WTC11 (cell line): ENCODE measurements at regions not wholly inside any gene's neighbourhood (a gene's known extent, or its start where the extent isn't known, plus 50 kb on each side); places are given as distances from the start of the nearest gene placed in this dataset.

Experiments used
- ATAC-seq: fragments of 200-7000 bp; cut with Tn5 transposase; 2 replicates; pipeline ENCODE4 v1.10.0; 2021; ENCODE audit warnings: mild to moderate bottlenecking, moderate library complexity
- CTCF ChIA-PET: fragments of 300-600 bp; sonication (Branson Sonifier 250); formaldehyde crosslinking; loops from one replicate; lab custom pipeline; 2021; ENCODE audit warnings: antibody characterized with exemption; lab: Charles Lee
- POLR2A ChIA-PET: fragments of 350-600 bp; sonication (Branson Sonifier 250); formaldehyde crosslinking; loops from one replicate; lab custom pipeline; 2021; ENCODE audit warnings: antibody characterized with exemption; lab: Charles Lee
- DNase-seq: peaks from one replicate; pipeline ENCODE4 v3.0.0; 2021; ENCODE audit warnings: low spot score
- H3K27ac Mint-ChIP-seq: 2 replicates; pipeline ENCODE4 v1.8.0; 2021; ENCODE audit warnings: mixed read lengths
- H3K27me3 Mint-ChIP-seq: 2 replicates; pipeline ENCODE4 v1.8.0; 2021; ENCODE audit warnings: low read depth, mild to moderate bottlenecking, moderate library complexity, mixed read lengths
- H3K36me3 Mint-ChIP-seq: 2 replicates; pipeline ENCODE4 v1.8.0; 2021; ENCODE audit warnings: mixed read lengths
- H3K4me1 Mint-ChIP-seq: 2 replicates; pipeline ENCODE4 v1.8.0; 2022; ENCODE audit warnings: mixed read lengths
- H3K4me3 Mint-ChIP-seq: 2 replicates; pipeline ENCODE4 v1.8.0; 2021; ENCODE audit warnings: mild to moderate bottlenecking, moderate library complexity, mixed read lengths
- H3K9me3 Mint-ChIP-seq: 2 replicates; pipeline ENCODE4 v1.8.0; 2021; ENCODE audit warnings: mixed read lengths
- ATF2 ChIP-seq: sonication (generic); formaldehyde crosslinking; IDR thresholded peaks from 2 replicates; pipeline ENCODE4 v1.8.1; 2022; ENCODE audit warnings: low read depth, missing genetic modification reagents, borderline replicate concordance
- CBFB ChIP-seq: sonication (generic); formaldehyde crosslinking; IDR thresholded peaks from 2 replicates; pipeline ENCODE4 v1.8.1; 2022; ENCODE audit warnings: mild to moderate bottlenecking, low read depth, missing genetic modification reagents
- E2F4 ChIP-seq: sonication (generic); formaldehyde crosslinking; IDR thresholded peaks from 2 replicates; pipeline ENCODE4 v1.8.1; 2022; ENCODE audit warnings: low read depth, mild to moderate bottlenecking, moderate library complexity, missing genetic modification reagents, borderline replicate concordance
- GABPB1 ChIP-seq: sonication (generic); formaldehyde crosslinking; IDR thresholded peaks from 2 replicates; pipeline ENCODE4 v1.8.1; 2023; ENCODE audit warnings: mild to moderate bottlenecking, missing genetic modification reagents
- GTF2I ChIP-seq: fragments of 250-450 bp; sonication (Bioruptor Pico); conservative IDR thresholded peaks from 2 replicates; pipeline ENCODE4 v1.4.0; 2021; ENCODE audit warnings: mild to moderate bottlenecking
- JUN ChIP-seq: sonication (generic); formaldehyde crosslinking; IDR thresholded peaks from 2 replicates; pipeline ENCODE4 v1.8.0; 2023; ENCODE audit warnings: mild to moderate bottlenecking, missing genetic modification reagents
- NR3C1 ChIP-seq: sonication (generic); formaldehyde crosslinking; conservative IDR thresholded peaks from 2 replicates; pipeline ENCODE4 v1.8.1; 2023; ENCODE audit warnings: low read depth, mild to moderate bottlenecking, missing genetic modification reagents
- PRRX2 ChIP-seq: fragments of 250-450 bp; sonication (Bioruptor Pico); IDR thresholded peaks from 2 replicates; pipeline ENCODE4 v1.8.0; 2021; ENCODE audit warnings: mild to moderate bottlenecking
- RELA ChIP-seq: sonication (generic); formaldehyde crosslinking; IDR thresholded peaks from 2 replicates; pipeline ENCODE4 v1.8.1; 2022; ENCODE audit warnings: missing genetic modification reagents, mild to moderate bottlenecking, borderline replicate concordance
- ZBTB21 ChIP-seq: sonication (generic); formaldehyde crosslinking; IDR thresholded peaks from 2 replicates; pipeline ENCODE4 v1.8.1; 2023; ENCODE audit warnings: mild to moderate bottlenecking, missing genetic modification reagents, borderline replicate concordance
- ZNF121 ChIP-seq: sonication (generic); formaldehyde crosslinking; IDR thresholded peaks from 2 replicates; pipeline ENCODE4 v1.8.0; 2023; ENCODE audit warnings: missing genetic modification reagents
- ZNF232 ChIP-seq: sonication (generic); formaldehyde crosslinking; IDR thresholded peaks from 2 replicates; pipeline ENCODE4 v1.8.0; 2022; ENCODE audit warnings: mild to moderate bottlenecking, missing genetic modification reagents
- ZNF317 ChIP-seq: sonication (generic); formaldehyde crosslinking; IDR thresholded peaks from 2 replicates; pipeline ENCODE4 v1.8.1; 2023; ENCODE audit warnings: low read depth, mild to moderate bottlenecking, moderate library complexity, missing genetic modification reagents, borderline replicate concordance
- ZNF416 ChIP-seq: fragments of 250-450 bp; sonication (Bioruptor Pico); IDR thresholded peaks from 2 replicates; pipeline ENCODE4 v1.9.0; 2021; ENCODE audit warnings: mild to moderate bottlenecking, inconsistent platforms
- ZNF671 ChIP-seq: fragments of 250-450 bp; sonication (Bioruptor Pico); IDR thresholded peaks from 2 replicates; pipeline ENCODE4 v1.8.0; 2021; ENCODE audit warnings: mild to moderate bottlenecking
- TF ChIP-seq, protein P1 (sequence below): sonication (generic); formaldehyde crosslinking; IDR thresholded peaks from 2 replicates; pipeline ENCODE4 v1.8.1; 2022; ENCODE audit warnings: missing genetic modification reagents, borderline replicate concordance
- TF ChIP-seq, protein P2 (sequence below): sonication (generic); formaldehyde crosslinking; IDR thresholded peaks from 2 replicates; pipeline ENCODE4 v1.8.1; 2023; ENCODE audit warnings: mild to moderate bottlenecking, missing genetic modification reagents, moderate library complexity
- TF ChIP-seq, protein P3 (sequence below): fragments of 250-450 bp; sonication (Bioruptor Pico); IDR thresholded peaks from 2 replicates; pipeline ENCODE4 v1.9.0; 2021; ENCODE audit warnings: moderate library complexity, mild to moderate bottlenecking, inconsistent platforms, borderline replicate concordance
- TF ChIP-seq, protein P4 (sequence below): sonication (generic); formaldehyde crosslinking; IDR thresholded peaks from 2 replicates; pipeline ENCODE4 v1.8.0; 2023; ENCODE audit warnings: missing genetic modification reagents
- TF ChIP-seq, protein P5 (sequence below): fragments of 250-450 bp; sonication (Bioruptor Pico); IDR thresholded peaks from 2 replicates; pipeline ENCODE4 v1.9.0; 2021; ENCODE audit warnings: mild to moderate bottlenecking

GRCh38 chr16:63539276-63539675, 1503.0 kb upstream of the CDH8 start:
- DNase-seq (no peak), ATAC-seq (no peak)
- peaks cover 2% of the 10 kb centered on the region for H3K9me3 Mint-ChIP-seq
- H3K4me1 Mint-ChIP-seq: peaks cover 32% of the 10 kb centered on the region
- ChIA-PET POLR2A (interaction anchor here (0.5 kb wide), 1 partner anchor 59 kb away, joined by 3 read pairs; no protein-coding TSS in a partner anchor), CTCF (no interaction called here)
- H3K27ac Mint-ChIP-seq: no peak overlapping the region
- no peak overlapping the region for H3K4me3 Mint-ChIP-seq
- peaks cover 1% of the 10 kb centered on the region for H3K36me3 Mint-ChIP-seq
- TF ChIP-seq, protein P1, sequence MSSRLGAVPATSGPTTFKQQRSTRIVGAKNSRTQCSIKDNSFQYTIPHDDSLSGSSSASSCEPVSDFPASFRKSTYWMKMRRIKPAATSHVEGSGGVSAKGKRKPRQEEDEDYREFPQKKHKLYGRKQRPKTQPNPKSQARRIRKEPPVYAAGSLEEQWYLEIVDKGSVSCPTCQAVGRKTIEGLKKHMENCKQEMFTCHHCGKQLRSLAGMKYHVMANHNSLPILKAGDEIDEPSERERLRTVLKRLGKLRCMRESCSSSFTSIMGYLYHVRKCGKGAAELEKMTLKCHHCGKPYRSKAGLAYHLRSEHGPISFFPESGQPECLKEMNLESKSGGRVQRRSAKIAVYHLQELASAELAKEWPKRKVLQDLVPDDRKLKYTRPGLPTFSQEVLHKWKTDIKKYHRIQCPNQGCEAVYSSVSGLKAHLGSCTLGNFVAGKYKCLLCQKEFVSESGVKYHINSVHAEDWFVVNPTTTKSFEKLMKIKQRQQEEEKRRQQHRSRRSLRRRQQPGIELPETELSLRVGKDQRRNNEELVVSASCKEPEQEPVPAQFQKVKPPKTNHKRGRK (CRISPR knock-in tag): no peak
- peak; percentile 68 for TF ChIP-seq ZNF317
- TF ChIP-seq, all 79 proteins: peak for 1
- no peaks in the 10 kb centered on the region for H3K27me3 Mint-ChIP-seq

- Mint-ChIP-seq H3K9me3 (peaks cover 30% of the 10 kb centered on the region), H3K27me3 (no peaks in the 10 kb centered on the region), H3K4me3 (no peak overlapping the region), H3K27ac (no peak overlapping the region), H3K4me1 (peaks cover 13% of the 10 kb centered on the region), H3K36me3 (peaks cover 18% of the 10 kb centered on the region)
- POLR2A ChIA-PET: no interaction called here
- ATAC-seq: no peak
- no peak for DNase-seq
- no peak for TF ChIP-seq GABPB1 (CRISPR knock-in tag)
- no peak for TF ChIP-seq NR3C1 (CRISPR knock-in tag)
- TF ChIP-seq, protein P2, sequence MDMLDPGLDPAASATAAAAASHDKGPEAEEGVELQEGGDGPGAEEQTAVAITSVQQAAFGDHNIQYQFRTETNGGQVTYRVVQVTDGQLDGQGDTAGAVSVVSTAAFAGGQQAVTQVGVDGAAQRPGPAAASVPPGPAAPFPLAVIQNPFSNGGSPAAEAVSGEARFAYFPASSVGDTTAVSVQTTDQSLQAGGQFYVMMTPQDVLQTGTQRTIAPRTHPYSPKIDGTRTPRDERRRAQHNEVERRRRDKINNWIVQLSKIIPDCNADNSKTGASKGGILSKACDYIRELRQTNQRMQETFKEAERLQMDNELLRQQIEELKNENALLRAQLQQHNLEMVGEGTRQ (CRISPR knock-in tag): no peak
- TF ChIP-seq RELA (CRISPR knock-in tag): no peak
- no peak for TF ChIP-seq E2F4 (CRISPR knock-in tag)
- TF ChIP-seq ZNF121 (CRISPR knock-in tag): no peak
- TF ChIP-seq, protein P3, sequence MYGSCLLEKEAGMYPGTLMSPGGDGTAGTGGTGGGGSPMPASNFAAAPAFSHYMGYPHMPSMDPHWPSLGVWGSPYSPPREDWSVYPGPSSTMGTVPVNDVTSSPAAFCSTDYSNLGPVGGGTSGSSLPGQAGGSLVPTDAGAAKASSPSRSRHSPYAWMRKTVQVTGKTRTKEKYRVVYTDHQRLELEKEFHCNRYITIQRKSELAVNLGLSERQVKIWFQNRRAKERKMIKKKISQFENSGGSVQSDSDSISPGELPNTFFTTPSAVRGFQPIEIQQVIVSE (CRISPR knock-in tag): no peak
- TF ChIP-seq, all 79 proteins: peak for 0
- CTCF ChIA-PET: no interaction called here
Observed at GRCh38 chr16:63530974-63531373, 1494.7 kb upstream of the CDH8 start.

DNA sequence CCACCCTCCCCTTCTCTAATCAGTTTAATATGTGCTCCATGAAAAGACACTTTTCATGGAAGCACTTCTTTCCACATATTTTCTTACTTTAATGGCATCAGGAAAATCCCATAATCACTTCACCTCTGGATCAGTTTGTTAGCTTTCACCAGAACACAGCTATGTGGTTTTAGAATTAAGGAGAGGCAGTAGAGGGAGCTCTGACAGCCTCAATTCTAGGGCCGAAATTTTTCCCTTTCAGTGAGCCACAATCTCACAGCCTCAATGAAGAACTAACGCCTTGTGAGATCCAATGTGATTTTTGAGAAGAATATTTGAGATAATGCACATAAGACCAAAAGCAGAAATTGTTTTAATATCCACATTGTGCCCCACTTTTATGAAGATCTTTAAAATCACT, 1494.0 kb upstream of the CDH8 start:
- Mint-ChIP-seq H3K4me1 (peaks cover 9% of the 10 kb centered on the region), H3K27ac (no peak overlapping the region), H3K4me3 (no peak overlapping the region), H3K36me3 (peaks cover 23% of the 10 kb centered on the region), H3K27me3 (no peaks in the 10 kb centered on the region), H3K9me3 (peaks cover 36% of the 10 kb centered on the region)
- peak; percentile 50; the same call in 1 of the 2 replicates for ATAC-seq
- no peak for DNase-seq
- ChIA-PET POLR2A (no interaction called here), CTCF (interaction anchor here (0.7 to 1.0 kb wide), 3 partner anchors 153 to 185 kb away, joined by 3 to 4 read pairs (median 3); no protein-coding TSS in a partner anchor)
- TF ChIP-seq ZBTB21 (CRISPR knock-in tag) (no peak), JUN (CRISPR knock-in tag) (no peak), PRRX2 (CRISPR knock-in tag) (no peak), ZNF671 (CRISPR knock-in tag) (no peak), GTF2I (CRISPR knock-in tag) (no peak), ATF2 (CRISPR knock-in tag) (no peak), ZNF416 (CRISPR knock-in tag) (no peak), E2F4 (CRISPR knock-in tag) (no peak), CBFB (no peak), ZNF232 (CRISPR knock-in tag) (no peak)
- TF ChIP-seq, protein P4, sequence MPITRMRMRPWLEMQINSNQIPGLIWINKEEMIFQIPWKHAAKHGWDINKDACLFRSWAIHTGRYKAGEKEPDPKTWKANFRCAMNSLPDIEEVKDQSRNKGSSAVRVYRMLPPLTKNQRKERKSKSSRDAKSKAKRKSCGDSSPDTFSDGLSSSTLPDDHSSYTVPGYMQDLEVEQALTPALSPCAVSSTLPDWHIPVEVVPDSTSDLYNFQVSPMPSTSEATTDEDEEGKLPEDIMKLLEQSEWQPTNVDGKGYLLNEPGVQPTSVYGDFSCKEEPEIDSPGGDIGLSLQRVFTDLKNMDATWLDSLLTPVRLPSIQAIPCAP (CRISPR knock-in tag): no peak
- TF ChIP-seq, protein P5, sequence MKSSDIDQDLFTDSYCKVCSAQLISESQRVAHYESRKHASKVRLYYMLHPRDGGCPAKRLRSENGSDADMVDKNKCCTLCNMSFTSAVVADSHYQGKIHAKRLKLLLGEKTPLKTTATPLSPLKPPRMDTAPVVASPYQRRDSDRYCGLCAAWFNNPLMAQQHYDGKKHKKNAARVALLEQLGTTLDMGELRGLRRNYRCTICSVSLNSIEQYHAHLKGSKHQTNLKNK: no peak
